HG03460 (cell line): ENCODE measurements at regions not wholly inside any gene's neighbourhood (a gene's known extent, or its start where the extent isn't known, plus 50 kb on each side); places are given as distances from the start of the nearest gene placed in this dataset.
A peak's percentile ranks its signal among the peaks of the same experiment; 100 is the strongest.
"Not testable (repeated sequence)": the region's sequence is repeated elsewhere in the genome, so short reads cannot be mapped to it uniquely, and the experiment has no call there.

Experiments
- ATAC-seq: cut with Tn5 transposase; IDR thresholded peaks from one replicate; pipeline ENCODE4 v1.9.1; 2021; ENCODE audit not compliant: unreplicated experiment

DNA sequence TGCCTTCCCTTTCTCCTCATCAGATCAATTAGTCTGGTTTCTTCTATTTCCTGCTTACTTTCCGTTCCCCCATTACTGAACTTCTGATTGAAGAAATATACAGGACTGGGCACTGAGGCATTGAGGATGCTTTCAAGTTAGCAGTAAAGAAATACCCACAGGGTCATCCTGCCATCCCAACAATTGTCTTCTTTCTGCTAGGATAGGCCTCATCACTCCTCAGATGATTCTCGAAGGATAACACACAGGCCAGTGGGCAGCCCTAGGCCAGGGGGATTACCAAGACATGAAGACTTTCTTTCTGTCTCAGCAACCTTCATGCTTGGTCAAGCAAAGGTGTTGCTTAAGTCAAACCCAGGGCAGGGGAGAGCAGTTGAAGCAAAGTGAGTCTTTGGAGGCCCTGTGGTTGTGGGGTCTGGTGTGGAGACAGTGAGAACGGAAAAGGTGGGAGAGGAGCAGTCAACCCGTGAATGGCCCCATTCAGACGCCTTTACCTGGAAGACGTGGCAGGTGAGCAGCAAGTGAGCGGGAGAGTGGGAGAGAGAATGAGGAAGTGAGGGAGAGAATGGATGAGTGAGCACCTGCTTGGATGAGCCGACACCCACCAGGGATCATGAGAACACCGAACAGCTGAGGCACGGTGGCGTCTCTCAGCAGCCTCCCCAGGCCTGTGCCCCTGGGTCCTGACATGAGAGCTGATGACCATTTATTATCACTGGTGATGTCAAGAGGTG, 462.9 kb downstream of the PREX1 start:
- no peak for ATAC-seq

DNA sequence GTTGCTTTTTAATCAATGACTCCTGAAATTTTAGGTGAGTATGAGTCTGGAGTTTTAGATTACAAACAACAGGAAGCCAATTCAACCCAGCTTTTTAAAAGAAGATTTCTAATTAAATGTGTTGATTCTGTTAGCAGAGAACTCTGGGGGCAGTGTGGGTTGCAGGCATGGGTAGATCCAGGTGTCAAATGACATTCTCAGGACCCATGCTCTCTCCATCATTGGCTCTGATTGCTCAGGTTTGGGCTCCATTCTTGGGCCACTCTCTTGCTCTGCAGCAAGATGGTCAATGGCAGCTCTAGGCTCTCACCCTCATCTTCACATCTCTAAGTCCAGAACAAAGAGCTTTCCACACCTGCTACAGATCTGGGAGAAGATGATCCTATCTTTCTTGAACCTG, 463.7 kb downstream of the PREX1 start:
- ATAC-seq, result no peak

GRCh38 chr20:48360342-48360975, 467.3 kb downstream of the PREX1 start:
- ATAC-seq, result peak; percentile 31

DNA sequence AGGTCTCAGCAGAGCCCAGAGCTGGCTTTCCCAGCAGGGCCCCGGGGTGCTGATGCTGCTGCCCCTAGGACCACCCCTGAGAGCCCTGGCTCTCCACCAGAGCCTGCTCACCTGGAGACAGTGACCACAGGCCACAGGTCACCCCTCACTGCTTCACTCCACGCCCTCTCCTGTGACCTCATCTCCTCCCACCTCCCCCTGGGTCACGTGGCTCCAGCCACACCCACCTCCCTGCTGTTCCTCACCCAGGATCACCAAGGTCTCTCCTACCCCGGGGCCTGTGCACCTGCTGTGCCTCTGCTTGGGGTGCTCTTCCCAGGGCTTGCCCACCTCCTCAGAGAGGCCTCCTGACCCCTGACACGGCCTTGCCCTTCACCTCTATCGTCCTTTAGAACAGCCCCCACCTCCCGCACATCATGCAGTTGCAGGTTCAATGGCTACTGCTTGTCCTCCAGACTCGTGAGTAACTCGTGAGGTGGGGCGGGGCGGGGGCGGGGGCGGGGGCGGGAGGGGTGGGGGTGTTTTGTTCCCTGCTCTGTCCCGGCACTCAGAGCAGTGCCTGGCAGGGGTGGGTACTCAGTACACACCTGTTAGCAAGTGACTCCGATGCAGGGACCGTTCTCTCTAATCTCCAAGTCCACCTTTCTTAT, 468.0 kb downstream of the PREX1 start:
- ATAC-seq, result peak; percentile 82

DNA sequence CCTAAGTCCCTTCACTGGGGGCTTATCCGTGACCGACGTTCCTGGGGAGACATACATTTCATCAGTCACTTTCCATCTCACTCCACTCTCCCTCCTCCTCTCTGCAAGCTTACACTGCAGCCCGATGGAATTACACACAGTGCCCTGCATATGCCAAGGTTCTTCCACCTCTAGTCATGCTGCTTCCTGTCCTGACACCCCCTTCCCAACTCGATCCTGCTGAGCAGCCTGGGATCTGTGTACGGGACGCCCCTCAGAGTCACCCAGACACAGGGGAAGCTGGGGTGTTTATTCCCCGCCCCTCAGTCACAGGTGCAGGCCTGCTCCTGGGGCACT, 468.8 kb downstream of the PREX1 start:
- ATAC-seq, result not testable (repeated sequence)

GRCh38 chr20:48358176-48359054, 469.4 kb downstream of the PREX1 start:
- no peak for ATAC-seq

GRCh38 chr20:48357714-48358113, 470.1 kb downstream of the PREX1 start:
- ATAC-seq, result no peak

GRCh38 chr20:48354903-48355302, 472.9 kb downstream of the PREX1 start:
- ATAC-seq, result no peak

DNA sequence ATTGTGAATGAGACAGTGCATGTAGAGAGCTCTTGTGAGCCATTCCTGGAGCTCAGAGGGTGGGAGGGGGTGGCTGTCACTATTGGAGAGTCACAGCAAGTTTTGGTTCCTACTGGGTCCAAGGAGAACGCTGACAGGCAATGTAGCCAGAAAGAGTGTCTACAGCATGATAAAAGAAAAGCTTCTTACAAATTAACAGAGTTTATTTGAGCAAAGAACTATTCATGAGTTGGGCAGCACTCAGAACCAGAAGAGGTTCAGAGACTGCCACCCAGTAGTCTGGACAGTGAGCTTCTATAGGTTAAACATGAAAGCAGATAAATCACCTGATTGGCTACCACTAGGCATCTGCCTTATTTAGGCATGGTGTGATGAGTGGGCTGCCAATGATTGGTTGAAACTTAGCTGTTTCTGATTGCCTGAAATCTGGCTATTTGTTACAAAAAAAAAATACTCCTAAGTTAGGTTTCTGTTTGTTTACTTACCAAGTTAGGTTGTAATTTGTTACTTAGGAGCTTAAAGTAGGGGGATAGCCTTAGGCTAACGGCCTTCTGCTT, 473.4 kb downstream of the PREX1 start:
- no peak for ATAC-seq

DNA sequence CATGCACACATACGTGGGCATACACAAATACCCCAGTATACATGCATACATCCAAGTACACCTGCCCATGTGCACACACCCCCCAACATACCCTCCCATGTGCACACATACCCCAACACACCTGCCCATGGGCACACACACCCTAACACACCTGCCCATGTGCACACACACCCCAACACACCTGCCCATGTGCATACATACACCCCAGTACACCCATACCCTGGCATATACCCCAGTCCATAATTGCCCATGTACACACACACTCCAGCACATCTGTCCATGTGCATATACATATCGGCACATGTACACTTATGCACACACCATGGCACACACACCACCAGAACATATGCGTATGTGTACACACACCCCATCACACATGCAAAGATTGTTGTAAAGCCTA, 475.2 kb downstream of the PREX1 start:
- ATAC-seq, result no peak

DNA sequence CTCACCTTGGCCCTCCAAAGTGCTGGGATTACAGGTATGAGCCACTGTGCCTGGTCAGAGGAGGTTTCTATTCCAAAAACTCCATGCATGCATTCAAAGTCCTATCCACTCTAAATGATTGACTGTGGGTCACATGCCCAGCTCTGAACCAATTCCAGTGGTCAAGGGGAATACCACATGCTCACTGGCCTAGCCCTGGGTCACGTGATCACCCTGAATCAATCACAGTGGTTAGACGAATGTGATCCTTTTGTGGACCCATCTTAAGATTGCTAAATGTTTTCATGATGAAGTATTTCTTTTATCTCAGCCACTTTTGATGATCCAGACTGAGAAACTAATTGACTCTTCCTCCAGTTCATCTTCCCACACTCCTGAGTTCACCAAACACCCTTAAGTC, 475.8 kb downstream of the PREX1 start:
- ATAC-seq, result no peak

DNA sequence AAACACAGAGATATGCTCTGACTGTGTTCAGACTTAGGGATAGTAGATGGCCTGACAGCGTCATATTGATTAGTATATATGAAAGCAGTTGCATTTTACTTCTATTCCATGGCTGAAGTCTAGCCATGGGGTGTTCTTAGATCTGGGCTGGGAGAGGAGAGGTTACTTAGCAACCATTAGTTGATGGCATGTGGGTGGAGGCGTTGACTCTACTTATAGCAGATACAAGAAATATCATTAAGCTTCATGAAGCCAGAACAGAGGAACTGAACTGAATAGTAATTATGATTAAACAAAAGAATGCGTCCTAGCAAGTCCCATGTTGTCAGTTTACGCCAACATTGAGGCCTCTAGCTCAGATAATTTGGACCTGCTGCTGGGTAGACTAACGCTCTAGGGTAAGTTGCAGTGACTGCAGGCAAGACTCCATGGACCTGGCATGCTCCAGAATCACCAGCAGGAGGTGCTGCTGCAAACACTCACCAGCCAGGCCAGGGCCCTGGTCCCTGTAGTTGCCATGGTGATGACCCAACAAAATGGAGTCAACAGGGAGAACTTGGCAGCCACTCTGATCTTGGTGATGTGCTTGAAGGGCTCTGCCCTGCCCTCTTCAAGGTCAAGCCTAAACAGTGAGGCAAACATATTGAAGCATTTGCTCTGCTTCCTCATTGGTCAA, 477.3 kb downstream of the PREX1 start:
- ATAC-seq, result no peak

- ATAC-seq, result no peak
Measured at GRCh38 chr20:48349656-48350055, 478.1 kb downstream of the PREX1 start.

DNA sequence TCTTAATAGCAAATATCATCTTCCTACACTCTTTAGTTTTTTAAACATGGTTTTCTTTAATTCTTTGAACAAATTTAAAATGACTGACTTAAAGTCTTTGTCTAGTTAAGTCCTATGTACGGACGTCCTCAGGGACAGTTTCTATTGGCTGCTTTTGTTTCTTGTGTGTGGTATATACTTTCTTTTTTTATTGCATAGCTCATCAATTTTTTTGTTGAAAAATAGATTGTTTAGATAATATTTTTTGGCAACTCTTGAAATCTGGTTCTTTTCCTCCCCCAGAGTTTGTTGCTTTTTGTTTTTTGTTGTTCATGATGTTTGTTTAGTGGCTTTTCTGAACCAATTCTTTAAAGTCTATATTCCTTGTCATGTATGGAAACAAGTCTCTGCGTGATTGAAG, 479.8 kb downstream of the PREX1 start:
- ATAC-seq, result no peak

GRCh38 chr20:48342822-48343513, 484.8 kb downstream of the PREX1 start:
- ATAC-seq, result no peak

- ATAC-seq, result no peak
Measured at GRCh38 chr20:48340883-48341281, 486.9 kb downstream of the PREX1 start.

- ATAC-seq, result no peak
Measured at GRCh38 chr20:48339986-48340882, 487.6 kb downstream of the PREX1 start.

GRCh38 chr20:48339190-48339985, 488.4 kb downstream of the PREX1 start:
- ATAC-seq, result no peak
